HepG2 (cell line): ENCODE measurements at regions not wholly inside any gene's neighbourhood (a gene's known extent, or its start where the extent isn't known, plus 50 kb on each side); places are given as distances from the start of the nearest gene placed in this dataset.
A peak's percentile ranks its signal among the peaks of the same experiment; 100 is the strongest.

Source experiments
- ATF3 ChIP-seq: sonication (generic); formaldehyde crosslinking; IDR thresholded peaks from 2 replicates; pipeline ENCODE4 v1.4.0; 2020; ENCODE audit warnings: missing genetic modification reagents
- CSRNP2 ChIP-seq: sonication (generic); formaldehyde crosslinking; conservative IDR thresholded peaks from 2 replicates; pipeline ENCODE4 v1.8.0; 2022; ENCODE audit warnings: low read depth, missing genetic modification reagents
- EZH2 ChIP-seq: conservative IDR thresholded peaks from 2 replicates; pipeline ENCODE4 v1.6.1; 2012; ENCODE audit warnings: mild to moderate bottlenecking, low read depth, low read length, moderate library complexity
- HDAC1 ChIP-seq: sonication (generic); formaldehyde crosslinking; IDR thresholded peaks from 2 replicates; pipeline ENCODE4 v1.5.1; 2020; ENCODE audit warnings: mild to moderate bottlenecking, missing genetic modification reagents
- HDAC6 ChIP-seq: fragments of 200-600 bp; sonication (generic); IDR thresholded peaks from 2 replicates; pipeline ENCODE4 v1.7.0; 2017; ENCODE audit warnings: mild to moderate bottlenecking, antibody characterized with exemption, low read length, low read depth
- KLF11 ChIP-seq: IDR thresholded peaks from 2 replicates; pipeline ENCODE4 v1.6.1; 2016; ENCODE audit warnings: missing compliant biosample characterization
- ZEB1 ChIP-seq: IDR thresholded peaks from 2 replicates; pipeline ENCODE4 v1.6.1; 2012; ENCODE audit warnings: mild to moderate bottlenecking, low read depth, inconsistent platforms; ENCODE audit not compliant: insufficient replicate concordance
- ZNF235 ChIP-seq: sonication (generic); formaldehyde crosslinking; IDR thresholded peaks from 2 replicates; pipeline ENCODE4 v1.8.1; 2023; ENCODE audit warnings: mild to moderate bottlenecking, missing genetic modification reagents, borderline replicate concordance
- ZNF331 ChIP-seq: sonication (generic); formaldehyde crosslinking; IDR thresholded peaks from 2 replicates; pipeline ENCODE4 v1.4.0; 2020; ENCODE audit warnings: missing genetic modification reagents
- ZNF44 ChIP-seq: sonication (generic); formaldehyde crosslinking; IDR thresholded peaks from 2 replicates; pipeline ENCODE4 v1.5.1; 2020; ENCODE audit warnings: mild to moderate bottlenecking, missing genetic modification reagents
- TF ChIP-seq, protein P1 (sequence below): sonication (generic); formaldehyde crosslinking; IDR thresholded peaks from 2 replicates; pipeline ENCODE4 v1.5.0; 2020; ENCODE audit warnings: mild to moderate bottlenecking, low read depth, missing genetic modification reagents, borderline replicate concordance
- TF ChIP-seq, protein P2 (sequence below): sonication (generic); formaldehyde crosslinking; IDR thresholded peaks from 2 replicates; pipeline ENCODE4 v1.8.0; 2022; ENCODE audit warnings: missing genetic modification reagents, mild to moderate bottlenecking, moderate library complexity, borderline replicate concordance
- TF ChIP-seq, protein P3 (sequence below): sonication (generic); formaldehyde crosslinking; IDR thresholded peaks from 2 replicates; pipeline ENCODE4 v1.4.0; 2020; ENCODE audit warnings: missing genetic modification reagents
- TF ChIP-seq, protein P4 (sequence below): sonication (generic); formaldehyde crosslinking; IDR thresholded peaks from 2 replicates; pipeline ENCODE4 v1.9.0; 2021; ENCODE audit warnings: missing genetic modification reagents, borderline replicate concordance
- TF ChIP-seq, protein P5 (sequence below): sonication (generic); formaldehyde crosslinking; IDR thresholded peaks from 2 replicates; pipeline ENCODE4 v1.4.0; 2020; ENCODE audit warnings: low read depth, missing genetic modification reagents

DNA sequence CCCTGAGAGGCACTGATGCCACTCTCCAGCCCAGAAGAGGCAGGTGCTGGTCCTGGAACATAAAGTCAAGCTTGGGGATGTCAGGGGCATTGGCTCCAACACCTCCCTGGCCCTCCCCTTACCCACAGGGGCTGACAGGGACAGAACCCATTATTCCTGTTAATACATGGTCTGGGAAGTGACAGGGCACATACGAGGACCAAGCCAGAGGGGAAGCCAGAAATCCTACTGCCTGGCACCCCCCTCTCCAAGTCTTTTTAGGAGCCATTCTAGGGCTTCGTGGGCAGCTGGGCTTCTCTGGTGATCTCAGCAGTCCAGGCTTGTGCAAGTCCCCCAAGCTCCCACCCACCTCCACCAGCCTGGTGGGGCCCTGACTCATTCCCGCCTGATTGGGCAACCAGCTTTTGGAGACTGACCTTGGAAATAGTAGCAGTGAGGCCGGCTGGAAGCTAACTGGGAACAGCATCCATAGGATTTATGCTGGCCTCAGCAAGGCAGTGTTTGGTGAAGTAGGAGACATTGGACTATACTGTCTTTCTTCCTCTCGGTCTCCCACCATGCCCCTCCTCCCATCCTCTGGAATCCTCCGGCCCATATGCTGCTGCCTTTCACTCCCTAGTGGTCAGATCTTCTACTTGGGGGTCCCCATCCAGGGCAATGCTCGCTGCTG lies 86.4 kb upstream of the HK2 start (continued):
- TF ChIP-seq, protein P1, sequence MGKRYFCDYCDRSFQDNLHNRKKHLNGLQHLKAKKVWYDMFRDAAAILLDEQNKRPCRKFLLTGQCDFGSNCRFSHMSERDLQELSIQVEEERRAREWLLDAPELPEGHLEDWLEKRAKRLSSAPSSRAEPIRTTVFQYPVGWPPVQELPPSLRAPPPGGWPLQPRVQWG (CRISPR knock-in tag), result no peak
- TF ChIP-seq, protein P2, sequence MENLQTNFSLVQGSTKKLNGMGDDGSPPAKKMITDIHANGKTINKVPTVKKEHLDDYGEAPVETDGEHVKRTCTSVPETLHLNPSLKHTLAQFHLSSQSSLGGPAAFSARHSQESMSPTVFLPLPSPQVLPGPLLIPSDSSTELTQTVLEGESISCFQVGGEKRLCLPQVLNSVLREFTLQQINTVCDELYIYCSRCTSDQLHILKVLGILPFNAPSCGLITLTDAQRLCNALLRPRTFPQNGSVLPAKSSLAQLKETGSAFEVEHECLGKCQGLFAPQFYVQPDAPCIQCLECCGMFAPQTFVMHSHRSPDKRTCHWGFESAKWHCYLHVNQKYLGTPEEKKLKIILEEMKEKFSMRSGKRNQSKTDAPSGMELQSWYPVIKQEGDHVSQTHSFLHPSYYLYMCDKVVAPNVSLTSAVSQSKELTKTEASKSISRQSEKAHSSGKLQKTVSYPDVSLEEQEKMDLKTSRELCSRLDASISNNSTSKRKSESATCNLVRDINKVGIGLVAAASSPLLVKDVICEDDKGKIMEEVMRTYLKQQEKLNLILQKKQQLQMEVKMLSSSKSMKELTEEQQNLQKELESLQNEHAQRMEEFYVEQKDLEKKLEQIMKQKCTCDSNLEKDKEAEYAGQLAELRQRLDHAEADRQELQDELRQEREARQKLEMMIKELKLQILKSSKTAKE (CRISPR knock-in tag), result no peak; the same call in 1 of the 2 replicates
- TF ChIP-seq KLF11 (CRISPR knock-in tag) (no peak), ATF3 (peak; percentile 88), ZEB1 (peak; percentile 44), EZH2 (no peak), CSRNP2 (CRISPR knock-in tag) (no peak), ZNF235 (CRISPR knock-in tag) (peak; percentile 80; the same call in 1 of the 2 replicates), HDAC6 (no peak), ZNF44 (CRISPR knock-in tag) (0 out of 2 replicates have a peak, but pooled peaks have one; percentile 47), HDAC1 (peak; percentile 82), ZNF331 (CRISPR knock-in tag) (peak; percentile 93)
- TF ChIP-seq, protein P3, sequence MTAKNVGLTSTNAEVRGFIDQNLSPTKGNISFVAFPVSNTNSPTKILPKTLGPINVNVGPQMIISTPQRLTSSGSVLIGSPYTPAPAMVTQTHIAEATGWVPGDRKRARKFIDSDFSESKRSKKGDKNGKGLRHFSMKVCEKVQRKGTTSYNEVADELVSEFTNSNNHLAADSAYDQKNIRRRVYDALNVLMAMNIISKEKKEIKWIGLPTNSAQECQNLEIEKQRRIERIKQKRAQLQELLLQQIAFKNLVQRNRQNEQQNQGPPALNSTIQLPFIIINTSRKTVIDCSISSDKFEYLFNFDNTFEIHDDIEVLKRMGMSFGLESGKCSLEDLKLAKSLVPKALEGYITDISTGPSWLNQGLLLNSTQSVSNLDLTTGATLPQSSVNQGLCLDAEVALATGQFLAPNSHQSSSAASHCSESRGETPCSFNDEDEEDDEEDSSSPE, result peak; percentile 92
- TF ChIP-seq, protein P4, sequence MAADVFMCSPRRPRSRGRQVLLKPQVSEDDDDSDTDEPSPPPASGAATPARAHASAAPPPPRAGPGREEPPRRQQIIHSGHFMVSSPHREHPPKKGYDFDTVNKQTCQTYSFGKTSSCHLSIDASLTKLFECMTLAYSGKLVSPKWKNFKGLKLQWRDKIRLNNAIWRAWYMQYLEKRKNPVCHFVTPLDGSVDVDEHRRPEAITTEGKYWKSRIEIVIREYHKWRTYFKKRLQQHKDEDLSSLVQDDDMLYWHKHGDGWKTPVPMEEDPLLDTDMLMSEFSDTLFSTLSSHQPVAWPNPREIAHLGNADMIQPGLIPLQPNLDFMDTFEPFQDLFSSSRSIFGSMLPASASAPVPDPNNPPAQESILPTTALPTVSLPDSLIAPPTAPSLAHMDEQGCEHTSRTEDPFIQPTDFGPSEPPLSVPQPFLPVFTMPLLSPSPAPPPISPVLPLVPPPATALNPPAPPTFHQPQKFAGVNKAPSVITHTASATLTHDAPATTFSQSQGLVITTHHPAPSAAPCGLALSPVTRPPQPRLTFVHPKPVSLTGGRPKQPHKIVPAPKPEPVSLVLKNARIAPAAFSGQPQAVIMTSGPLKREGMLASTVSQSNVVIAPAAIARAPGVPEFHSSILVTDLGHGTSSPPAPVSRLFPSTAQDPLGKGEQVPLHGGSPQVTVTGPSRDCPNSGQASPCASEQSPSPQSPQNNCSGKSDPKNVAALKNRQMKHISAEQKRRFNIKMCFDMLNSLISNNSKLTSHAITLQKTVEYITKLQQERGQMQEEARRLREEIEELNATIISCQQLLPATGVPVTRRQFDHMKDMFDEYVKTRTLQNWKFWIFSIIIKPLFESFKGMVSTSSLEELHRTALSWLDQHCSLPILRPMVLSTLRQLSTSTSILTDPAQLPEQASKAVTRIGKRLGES (CRISPR knock-in tag), result peak; percentile 54; the same call in 1 of the 2 replicates
- TF ChIP-seq, protein P5, sequence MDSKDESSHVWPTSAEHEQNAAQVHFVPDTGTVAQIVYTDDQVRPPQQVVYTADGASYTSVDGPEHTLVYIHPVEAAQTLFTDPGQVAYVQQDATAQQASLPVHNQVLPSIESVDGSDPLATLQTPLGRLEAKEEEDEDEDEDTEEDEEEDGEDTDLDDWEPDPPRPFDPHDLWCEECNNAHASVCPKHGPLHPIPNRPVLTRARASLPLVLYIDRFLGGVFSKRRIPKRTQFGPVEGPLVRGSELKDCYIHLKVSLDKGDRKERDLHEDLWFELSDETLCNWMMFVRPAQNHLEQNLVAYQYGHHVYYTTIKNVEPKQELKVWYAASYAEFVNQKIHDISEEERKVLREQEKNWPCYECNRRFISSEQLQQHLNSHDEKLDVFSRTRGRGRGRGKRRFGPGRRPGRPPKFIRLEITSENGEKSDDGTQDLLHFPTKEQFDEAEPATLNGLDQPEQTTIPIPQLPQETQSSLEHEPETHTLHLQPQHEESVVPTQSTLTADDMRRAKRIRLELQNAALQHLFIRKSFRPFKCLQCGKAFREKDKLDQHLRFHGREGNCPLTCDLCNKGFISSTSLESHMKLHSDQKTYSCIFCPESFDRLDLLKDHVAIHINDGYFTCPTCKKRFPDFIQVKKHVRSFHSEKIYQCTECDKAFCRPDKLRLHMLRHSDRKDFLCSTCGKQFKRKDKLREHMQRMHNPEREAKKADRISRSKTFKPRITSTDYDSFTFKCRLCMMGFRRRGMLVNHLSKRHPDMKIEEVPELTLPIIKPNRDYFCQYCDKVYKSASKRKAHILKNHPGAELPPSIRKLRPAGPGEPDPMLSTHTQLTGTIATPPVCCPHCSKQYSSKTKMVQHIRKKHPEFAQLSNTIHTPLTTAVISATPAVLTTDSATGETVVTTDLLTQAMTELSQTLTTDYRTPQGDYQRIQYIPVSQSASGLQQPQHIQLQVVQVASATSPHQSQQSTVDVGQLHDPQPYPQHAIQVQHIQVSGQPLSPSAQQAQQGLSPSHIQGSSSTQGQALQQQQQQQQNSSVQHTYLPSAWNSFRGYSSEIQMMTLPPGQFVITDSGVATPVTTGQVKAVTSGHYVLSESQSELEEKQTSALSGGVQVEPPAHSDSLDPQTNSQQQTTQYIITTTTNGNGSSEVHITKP (CRISPR knock-in tag), result no peak
